Activated CD4-positive, alpha-beta T cell treated with anti-CD3 and anti-CD28 coated beads, Interleukin-2, amount 50 U/mL, for 48 hours (primary cell): ENCODE measurements at regions not wholly inside any gene's neighbourhood (a gene's known extent, or its start where the extent isn't known, plus 50 kb on each side); places are given as distances from the start of the nearest gene placed in this dataset.

ENCODE experiments used
- DNase-seq, 2 experiments: peaks; one replicate each; pipeline ENCODE4 v3.0.0-alpha.2; 2020

DNA sequence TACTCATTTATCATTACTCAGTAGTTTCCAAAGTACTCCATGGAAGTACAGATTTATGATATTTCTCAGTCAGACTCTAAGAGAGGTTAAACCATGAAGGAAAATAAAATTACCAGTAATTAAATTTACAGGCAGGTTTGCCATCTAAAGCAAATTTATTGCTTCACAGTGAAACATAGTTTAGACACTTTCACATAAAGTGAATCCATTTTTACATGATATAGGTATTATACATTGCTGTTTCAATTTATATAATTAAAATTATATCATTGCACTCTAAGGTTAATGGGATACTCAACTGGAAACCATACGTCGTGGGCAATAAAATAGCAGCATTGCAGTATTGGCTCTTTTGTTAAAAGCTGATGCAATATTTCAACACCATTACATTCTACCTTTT lies 202.8 kb downstream of the SLIT2 start:
- DNase-seq = no peak

DNA sequence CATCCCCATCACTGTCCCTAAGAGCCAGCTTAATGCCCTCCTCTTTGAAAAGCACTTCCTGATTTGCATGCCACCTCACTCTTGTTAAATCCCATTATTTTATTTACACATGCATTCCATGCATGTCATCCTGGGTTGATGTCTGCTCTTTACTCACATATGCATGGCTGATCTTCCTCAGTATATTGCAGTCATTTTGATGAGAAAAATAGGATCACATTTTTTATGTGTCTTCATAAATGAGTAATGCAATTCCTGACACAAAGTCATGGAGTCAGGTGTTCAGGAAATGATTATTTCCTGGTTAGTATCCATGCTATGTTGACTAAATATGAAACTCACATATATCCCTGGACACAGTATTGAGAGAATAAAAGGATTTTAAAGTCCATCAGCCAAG lies 204.7 kb downstream of the SLIT2 start:
- no peak for DNase-seq

DNA sequence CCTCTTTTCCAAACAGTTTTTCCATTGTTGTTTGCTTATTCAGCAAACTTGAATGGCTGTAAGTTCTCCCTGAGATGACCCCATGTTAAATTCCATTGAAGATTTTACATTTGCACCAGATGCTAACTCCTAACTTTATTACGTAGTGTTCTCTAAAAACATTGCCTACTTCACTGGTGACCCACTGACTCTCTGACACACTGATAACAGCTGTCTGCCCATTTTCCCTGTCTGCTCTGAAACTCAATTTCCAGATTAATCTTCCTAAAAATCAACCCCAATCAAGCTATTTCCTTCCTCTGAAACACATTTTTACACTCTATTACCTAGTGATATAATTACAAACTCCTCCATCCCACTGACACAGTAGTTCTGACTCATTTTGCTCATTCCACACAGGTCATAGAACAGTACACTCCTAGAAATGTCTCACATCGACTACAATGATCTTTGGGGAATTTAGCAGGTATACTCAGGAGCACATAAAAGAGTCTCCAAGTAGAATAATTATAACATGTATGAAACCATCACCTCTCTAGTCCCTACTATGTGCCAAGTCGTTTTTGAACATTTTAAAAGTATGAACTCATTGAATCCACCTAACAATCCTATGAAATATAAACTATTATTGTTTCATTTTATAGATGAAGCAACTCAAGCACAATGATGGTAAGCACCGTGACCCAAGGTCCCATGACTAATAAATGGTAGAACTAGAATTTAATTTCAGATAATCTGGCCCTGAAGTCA lies 210.9 kb downstream of the SLIT2 start:
- no peak for DNase-seq

DNA sequence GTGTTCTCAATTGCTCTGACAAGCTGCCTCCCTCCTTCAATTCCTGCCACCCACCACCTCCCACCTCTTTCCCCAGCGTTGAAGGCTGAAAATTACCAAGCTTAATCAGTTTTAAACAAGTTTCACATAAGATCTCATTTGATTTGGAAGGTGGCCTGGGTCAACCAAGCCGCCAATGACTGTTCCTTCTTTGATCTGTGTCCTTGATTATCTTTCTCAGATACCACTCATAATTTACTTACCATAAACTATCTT lies 211.4 kb downstream of the SLIT2 start:
- no peak for DNase-seq

DNA sequence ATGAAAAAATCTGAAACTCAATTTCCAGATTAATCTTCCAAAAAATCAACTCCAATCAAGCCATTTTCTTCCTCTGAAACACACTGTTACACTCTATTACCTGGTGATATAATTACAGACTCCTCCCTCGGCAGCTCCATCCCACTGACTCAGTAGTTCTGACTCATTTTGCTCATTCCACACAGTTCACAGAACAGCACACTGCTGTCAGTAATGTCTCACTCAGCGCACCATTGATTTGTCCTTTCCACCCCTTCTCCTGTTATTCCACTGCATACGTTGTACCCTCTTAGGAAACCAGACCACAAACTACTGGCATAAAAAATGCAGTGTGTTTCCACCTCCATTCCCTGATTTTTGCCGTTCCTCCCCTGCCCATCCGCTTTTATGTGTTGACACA lies 212.7 kb downstream of the SLIT2 start:
- DNase-seq = no peak

DNA sequence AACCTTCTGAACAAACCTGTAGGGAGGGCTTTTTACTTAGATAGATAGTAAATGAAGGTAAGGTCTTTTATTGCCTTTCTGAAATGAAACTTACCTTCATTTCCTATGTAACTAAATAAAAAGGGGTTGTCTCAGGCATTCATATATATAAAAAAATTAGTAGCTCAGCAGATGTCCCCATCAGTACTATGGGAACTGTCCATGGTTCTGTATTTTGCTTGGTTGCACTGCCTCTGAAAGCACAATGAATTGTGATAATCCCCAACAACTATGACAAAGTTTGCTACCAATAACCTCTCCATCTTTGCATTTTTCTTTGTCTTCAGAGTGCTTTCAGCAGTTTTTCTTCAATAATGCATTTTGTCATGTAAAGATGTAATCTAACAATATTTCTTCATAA lies 222.4 kb downstream of the SLIT2 start:
- no peak for DNase-seq

DNA sequence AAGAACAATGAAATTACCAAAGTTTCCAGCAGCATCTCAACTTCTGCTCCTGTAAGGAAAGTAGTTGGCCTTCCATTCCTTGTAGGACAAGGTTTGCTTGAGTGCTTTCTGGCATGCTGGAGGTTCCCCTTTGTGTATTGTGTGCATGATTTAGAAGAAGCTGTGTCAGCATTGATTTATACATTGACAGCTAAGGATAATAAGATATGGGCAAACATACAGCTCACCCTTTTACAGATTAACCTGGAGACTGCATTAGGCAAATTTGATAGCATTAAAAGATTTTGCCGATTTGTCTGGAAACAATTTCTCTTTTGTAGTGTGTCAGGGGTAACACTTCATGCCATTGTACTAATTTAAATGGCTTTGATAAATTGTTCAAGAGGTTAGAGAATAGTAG lies 221.8 kb upstream of the PACRGL start:
- no peak for DNase-seq

DNA sequence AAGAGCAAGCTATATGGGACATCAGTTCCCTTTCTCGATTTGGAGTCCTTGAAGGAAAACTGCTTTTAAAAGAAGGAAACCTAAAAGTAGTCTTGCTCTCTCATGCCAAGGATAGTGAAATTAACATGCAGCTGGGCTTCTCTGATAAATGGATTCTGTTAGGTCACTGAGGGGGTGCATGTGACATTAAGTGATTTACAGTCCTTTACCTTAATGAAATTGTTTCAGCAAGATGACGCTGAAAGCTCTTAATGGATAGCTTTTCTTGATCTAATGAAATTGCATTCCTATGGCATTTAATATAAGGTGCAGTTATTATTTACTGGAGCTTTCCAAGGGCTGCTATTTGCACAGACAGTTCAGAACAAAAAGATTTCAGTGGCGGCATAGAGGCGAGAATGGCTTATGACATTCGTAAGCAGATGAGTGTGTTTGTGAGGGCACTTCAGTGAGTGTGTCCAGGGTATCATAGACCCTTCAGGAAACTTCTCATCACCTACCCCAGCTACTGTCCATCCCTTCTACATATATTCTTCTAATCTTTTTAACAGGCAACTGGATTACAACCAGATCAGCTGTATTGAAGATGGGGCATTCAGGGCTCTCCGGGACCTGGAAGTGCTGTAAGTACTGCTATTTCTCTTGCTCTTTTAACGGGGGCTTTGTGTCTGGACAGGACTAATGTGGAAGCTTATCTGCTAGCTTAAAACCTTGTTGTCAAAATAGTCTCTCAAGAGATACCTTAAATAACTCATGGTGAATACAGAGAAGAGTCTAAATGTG lies 219.9 kb upstream of the PACRGL start:
- DNase-seq = no peak

DNA sequence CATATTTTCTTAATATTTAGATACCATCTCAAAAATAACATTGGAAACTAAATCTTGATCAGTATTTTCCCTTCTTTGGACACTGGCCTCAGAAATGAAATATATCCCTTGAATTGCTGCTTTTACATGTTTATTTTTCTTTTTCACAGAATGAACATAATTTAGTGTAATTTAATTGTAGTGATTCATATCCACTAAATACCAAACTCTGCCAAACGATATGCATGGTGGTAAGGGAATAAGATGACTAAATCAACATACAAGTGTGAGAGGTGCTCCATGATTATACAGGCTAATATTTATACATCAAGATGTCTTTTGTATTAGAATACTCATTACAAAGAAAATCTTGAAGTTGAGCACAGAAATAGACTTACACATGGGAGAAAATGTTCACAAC lies 216.8 kb upstream of the PACRGL start:
- DNase-seq = no peak

DNA sequence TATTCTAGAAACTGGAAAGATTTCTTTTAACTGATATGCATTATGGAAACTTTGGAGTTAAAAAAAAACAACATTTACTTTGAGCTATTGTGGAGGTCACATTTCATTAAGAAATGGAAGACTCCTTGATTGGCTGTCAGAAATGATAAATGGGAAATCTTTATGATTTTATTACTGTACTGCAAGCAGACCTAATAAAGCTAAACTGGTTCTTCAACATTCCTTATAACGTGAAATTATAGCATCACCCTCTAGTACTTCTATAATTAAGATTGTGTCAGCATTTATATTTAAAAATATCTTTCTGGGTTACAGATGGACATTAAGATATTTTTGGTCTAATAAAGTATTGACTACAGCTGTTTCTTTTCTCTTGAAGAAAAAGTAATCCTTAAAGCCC lies 213.8 kb upstream of the PACRGL start:
- no peak for DNase-seq

DNA sequence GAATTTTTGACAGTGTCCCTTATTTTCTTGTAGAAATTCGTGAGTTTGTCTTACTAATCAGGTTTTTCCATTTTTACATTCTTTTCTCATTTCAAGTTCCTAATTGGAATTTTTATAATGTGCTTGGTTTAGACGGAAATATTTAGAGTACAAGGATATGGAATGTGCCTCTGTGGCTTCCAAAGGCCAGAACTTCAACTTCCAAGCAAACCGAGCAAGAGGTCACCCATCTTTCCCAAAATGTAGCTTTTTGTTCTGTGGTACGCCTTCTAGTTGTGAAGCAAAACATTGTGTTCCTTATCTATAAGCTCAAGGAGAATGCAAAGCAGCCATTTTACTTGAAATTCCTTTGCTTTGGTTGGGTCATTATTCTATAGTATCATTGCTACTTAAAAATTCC lies 212.8 kb upstream of the PACRGL start:
- DNase-seq = no peak

DNA sequence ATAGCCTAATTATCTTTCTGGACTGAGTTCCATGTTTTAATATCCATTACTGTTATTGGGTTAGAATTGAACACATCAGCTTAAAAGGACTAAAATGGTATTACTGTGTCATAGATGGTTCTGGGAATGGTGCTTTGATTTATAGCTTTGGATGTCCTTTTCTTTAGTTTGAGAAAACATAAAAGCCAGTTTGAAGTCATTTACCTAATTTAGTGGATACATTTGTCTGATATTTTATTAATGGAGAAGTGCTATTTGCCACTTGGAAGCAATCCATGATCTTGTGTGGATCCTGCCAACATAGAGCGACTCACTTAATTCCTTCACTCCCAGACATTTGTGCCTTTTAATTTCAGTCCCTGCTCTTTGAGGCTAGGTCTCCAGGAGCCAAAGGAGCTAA lies 212.4 kb upstream of the PACRGL start:
- DNase-seq = no peak

DNA sequence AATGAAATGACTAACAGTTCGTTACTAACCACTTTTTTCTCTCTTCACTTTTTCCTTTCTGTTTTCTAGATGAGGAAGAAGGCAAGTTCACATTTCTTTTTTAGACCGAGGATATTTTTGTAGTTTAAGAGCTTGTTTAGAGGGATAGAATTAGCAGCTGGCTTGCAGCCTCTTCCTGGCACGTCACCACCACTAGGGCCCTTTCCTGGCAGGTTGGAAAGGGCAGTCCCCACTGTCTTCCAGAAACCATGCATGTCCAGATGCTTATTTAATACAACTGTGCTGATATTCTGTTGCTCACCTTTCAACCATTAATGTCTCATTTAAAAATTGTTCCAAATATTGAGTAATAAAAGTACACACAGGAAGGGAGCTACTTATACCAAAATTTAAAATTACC lies 209.5 kb upstream of the PACRGL start:
- no peak for DNase-seq

DNA sequence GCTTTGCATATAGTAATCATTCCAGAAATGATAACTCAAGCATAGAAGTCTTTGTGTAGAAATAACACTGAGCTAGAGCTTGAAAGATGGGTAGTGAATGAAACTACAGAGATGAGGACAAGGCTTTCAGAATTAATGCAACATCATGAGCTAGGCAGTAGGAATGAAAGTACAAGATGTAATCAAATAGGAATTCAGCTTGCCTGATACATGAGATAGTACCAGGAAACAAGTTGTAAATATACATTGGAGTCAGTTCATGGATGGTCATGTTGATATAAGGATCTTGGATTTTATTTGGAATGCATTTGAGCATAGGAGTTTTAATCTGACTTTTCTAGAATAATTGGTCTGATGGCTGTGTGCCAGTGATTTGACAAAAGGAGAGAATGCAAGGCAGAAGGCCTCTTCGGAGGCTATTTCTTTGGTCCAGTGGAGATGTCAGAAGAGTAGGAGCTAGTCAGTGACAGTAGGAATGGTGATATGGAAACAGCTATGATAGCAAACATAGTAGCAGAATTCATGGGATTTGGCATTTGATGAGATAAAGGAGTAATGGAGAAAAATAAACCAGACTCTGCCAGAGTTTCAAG lies 206.4 kb upstream of the PACRGL start:
- DNase-seq = no peak

DNA sequence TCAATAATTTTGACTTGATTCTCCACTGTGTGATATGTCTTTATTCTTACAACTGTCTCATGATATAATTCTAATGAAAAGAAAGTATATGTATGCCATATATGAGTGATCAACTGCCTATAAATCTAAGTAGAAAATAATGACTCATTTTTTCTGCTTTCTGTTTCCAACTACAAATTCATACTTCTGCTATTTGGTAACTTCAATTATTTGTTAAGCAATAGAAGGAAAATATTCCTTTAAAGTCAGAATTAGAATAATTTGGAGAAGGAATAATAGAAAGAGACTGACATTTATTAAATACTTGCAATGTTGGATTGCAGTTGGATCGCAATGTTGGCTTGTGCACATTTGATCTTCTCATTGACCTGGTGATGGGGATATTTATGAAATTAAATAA lies 204.2 kb upstream of the PACRGL start:
- DNase-seq = no peak

DNA sequence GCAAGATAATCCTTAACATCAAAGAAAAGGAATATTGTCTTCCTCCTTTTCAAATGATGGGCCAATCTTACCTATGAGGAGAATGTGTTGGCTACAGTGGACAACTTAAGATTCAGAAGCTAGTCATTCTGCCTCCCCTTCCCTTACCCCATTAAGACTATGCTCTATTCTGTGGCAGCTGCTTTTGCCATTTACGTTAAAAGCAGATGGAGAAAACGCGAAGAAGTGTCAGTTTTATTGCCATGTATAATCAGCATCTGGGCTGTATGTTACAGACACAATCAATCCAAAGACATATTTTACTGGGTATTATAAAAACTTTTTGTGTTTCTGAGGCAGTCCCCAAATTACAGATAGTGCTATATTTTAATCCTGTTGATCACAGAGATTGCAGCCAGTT lies 196.1 kb upstream of the PACRGL start:
- DNase-seq = no peak

DNA sequence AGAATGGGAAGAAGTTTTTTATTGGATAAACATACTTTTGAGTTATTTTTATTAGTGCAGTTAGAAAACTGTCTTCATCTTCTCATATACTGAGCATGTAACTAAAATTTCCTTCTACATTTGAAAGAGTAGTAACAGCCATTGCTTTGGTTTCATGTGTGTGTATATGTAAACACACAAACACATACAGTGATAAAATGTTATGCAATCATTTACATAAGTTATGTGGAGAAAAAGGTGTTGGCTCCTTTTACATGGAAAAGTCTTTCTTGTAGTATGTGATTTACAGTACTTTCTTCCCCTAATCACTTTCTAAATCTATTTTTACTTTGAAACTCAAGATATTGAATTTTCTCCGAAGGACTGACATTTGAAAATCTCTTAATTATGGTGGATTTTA lies 194.3 kb upstream of the PACRGL start:
- DNase-seq = no peak

DNA sequence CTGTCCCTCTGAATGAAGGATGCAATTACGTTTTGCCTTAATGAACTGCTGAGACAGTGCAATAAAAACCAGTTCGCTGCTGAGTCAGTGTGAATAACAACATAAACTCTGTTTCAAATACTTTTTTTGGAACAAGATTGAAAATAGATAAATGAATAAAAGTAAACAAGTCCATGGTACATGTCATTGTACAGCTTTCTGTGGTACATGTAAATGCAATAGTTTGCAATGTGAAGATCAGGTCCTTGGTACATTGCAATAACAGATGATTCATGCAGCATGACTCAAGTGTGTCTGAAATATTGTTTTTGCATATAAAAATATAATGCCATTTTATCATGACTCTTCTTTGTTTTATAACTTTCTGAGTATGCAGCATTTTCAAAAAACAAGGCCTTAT lies 193.4 kb upstream of the PACRGL start:
- DNase-seq = no peak

DNA sequence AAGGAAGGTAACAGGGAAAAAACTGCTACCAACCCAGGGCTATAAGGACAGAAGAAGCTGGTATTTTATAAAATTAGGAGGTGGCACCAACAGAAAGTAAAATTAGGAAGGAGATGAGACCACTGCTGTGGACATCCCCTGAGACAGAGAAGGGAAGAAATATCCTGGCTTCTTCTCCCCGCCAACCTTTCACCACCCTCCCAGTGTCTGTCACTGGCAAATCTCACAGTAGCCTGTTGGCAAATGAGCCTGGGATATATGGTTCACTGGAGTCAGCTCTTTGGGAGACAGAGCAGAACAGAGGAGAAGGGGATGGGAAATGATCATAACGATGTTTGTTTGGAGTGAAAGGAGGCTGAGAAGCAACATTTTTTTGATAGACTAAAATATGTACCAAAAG lies 190.9 kb upstream of the PACRGL start:
- DNase-seq = no peak

DNA sequence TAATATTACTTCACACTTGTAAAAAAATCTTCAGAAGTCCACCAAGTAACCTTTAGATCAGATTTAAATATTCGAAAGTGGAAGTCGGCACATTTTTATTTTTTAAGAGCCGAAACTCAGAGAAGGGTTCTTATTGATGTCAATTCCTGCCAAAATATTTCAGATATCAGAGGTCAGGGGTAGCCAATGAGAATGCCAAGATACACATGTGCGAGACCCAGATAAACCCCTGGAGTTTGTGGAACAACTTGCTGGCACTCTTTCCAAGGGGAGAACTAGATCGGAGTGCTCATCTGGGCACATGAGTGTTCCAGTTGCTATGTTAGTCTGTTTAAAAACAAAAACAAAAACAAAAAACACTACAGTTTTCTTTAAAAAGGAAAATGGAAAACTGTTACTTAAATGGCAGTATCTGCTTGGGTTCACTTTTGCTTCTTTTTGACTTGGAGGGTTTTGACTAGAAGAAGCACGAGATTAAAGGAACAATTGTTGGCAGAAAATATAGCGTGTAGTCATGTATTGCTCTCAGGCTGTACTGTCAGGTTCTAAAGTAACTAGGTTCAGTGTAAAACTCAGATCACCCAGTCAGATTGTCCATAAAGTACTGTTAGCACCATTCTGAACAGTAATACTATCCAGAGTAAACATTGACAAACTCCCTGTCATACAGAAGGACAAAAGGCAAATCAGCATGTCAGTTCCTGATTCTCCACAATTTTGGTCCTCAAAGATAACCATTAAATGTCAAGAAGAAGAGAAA lies 188.0 kb upstream of the PACRGL start:
- DNase-seq = no peak

DNA sequence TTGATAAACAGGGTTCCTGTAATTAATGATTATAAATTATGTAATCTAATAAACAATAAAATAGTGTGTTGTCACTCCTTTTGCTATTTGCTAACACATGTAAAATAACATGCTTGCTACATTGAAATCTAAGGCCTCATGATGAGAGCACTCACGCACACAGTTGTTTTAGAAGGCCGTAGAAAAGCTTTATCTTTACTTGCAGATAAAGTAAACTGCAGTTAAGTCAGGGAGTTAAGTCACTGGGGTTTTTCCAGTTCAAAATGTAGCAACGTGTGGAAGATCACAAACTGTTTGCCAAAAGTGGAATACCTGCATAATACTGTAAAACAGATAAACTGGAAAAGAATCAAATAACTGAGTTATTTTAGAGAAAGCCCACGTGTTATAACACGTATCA lies 187.3 kb upstream of the PACRGL start:
- DNase-seq = no peak

DNA sequence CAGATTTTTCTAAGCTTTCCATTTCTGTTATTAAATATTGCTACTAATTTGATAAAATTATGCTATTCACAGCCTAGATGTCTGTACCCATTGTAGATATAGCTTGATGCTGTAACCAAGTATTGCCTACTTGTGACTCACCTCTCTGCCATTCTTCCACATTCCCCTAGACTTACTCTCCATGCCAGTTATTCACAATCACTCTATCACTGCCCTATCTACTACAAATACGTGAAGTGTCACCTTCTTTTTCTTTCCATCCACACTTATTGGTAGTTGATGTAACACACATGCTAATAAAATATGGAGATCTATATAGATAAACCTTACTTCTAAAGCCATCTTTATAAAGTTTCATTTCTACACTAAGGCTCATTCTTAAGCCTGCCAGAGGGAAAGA lies 179.4 kb upstream of the PACRGL start:
- no peak for DNase-seq

DNA sequence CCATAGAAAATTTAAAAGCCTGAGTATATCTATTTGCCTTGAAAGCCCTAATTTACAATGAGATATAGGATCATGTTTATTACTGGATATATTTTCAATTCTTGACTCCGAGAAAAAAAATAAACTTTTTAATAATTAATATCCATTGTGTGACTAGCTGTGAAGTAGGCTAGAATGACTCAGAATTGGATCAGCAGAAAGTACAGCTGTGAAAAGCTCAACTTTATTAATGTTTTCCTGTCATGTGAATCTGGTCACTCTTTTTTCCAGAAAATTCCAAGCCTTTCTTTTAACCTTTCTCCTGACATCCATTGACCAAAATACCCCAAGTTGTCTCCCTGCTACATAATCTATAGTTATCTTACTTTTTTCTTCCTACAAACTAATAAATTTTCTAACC lies 171.8 kb upstream of the PACRGL start:
- DNase-seq = no peak

DNA sequence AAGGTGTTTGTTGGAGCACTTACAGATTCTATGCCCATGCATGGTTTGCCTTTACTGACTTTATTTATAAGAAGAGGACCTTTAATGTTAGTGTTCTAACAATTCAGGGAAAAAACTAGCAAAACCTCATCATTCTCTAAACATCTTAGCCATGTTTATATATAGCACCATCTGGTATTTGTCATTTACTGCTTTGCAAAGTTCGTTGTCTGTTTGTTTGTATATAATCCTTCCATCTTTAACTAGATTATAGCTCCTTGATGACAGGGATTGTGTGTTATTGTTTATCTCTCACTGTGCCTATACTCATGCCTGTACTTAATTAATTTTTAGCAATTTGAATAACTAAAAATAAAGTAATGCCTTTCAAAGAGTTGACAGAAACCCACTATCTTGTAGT lies 170.6 kb upstream of the PACRGL start:
- no peak for DNase-seq
